Chondrocyte (in vitro differentiated cells): ENCODE measurements at regions not wholly inside any gene's neighbourhood (a gene's known extent, or its start where the extent isn't known, plus 50 kb on each side); places are given as distances from the start of the nearest gene placed in this dataset.
A peak's percentile ranks its signal among the peaks of the same experiment; 100 is the strongest.

Experiments used
- DNase-seq: peaks from one replicate; pipeline ENCODE4 v3.0.0; 2021; ENCODE audit warnings: mixed read lengths, low spot score
- H3K27ac Mint-ChIP-seq: one replicate; pipeline ENCODE4 v1.8.0; 2021; ENCODE audit warnings: mild to moderate bottlenecking, moderate library complexity, mixed read lengths; ENCODE audit not compliant: unreplicated experiment
- H3K27me3 Mint-ChIP-seq: 2 replicates; pipeline ENCODE4 v1.8.0; 2021; ENCODE audit warnings: low read depth, mixed read lengths
- H3K36me3 Mint-ChIP-seq: 2 replicates; pipeline ENCODE4 v1.8.0; 2021; ENCODE audit warnings: low read depth, mixed read lengths
- H3K4me1 Mint-ChIP-seq: 2 replicates; pipeline ENCODE4 v1.8.0; 2021; ENCODE audit warnings: low read depth, mild to moderate bottlenecking, mixed read lengths
- H3K4me3 Mint-ChIP-seq: one replicate; pipeline ENCODE4 v1.8.0; 2021; ENCODE audit warnings: mild to moderate bottlenecking, moderate library complexity, mixed read lengths; ENCODE audit not compliant: unreplicated experiment
- H3K9me3 Mint-ChIP-seq: 2 replicates; pipeline ENCODE4 v1.8.0; 2021; ENCODE audit warnings: low read depth, mixed read lengths
- TF ChIP-seq, protein P1 (sequence below): fragments of 200-600 bp; sonication (generic); IDR thresholded peaks from 2 replicates; pipeline ENCODE4 v1.5.0; 2021; ENCODE audit warnings: antibody characterized with exemption, mild to moderate bottlenecking, moderate library complexity

DNA sequence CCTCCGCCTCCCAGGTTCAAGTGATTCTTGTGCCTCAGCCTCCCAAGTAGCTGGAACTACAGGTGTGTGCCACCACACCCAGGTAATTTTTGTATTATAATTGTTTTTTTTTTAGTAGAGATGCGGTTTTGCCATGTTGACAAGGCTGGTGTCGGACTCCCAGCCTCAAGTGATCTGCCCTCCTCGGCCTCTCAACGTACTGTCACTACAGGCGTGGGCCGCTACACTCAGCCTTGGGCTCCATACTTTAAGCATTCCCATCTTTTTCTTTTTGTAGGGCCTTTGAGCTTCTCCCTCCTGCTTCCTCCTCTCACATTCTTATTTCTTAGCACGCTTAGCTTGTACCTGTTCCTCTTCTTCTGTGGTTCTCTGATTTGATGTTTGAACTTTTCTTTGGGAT lies 62.8 kb downstream of the SERPINA3 start:
- Mint-ChIP-seq H3K4me3 (no peak overlapping the region), H3K36me3 (no peaks in the 10 kb centered on the region), H3K27me3 (no peaks in the 10 kb centered on the region), H3K9me3 (no peaks in the 10 kb centered on the region), H3K27ac (no peak overlapping the region), H3K4me1 (peaks cover 8% of the 10 kb centered on the region)
- DNase-seq = no peak
- TF ChIP-seq, protein P1, sequence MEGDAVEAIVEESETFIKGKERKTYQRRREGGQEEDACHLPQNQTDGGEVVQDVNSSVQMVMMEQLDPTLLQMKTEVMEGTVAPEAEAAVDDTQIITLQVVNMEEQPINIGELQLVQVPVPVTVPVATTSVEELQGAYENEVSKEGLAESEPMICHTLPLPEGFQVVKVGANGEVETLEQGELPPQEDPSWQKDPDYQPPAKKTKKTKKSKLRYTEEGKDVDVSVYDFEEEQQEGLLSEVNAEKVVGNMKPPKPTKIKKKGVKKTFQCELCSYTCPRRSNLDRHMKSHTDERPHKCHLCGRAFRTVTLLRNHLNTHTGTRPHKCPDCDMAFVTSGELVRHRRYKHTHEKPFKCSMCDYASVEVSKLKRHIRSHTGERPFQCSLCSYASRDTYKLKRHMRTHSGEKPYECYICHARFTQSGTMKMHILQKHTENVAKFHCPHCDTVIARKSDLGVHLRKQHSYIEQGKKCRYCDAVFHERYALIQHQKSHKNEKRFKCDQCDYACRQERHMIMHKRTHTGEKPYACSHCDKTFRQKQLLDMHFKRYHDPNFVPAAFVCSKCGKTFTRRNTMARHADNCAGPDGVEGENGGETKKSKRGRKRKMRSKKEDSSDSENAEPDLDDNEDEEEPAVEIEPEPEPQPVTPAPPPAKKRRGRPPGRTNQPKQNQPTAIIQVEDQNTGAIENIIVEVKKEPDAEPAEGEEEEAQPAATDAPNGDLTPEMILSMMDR = no peak

- Mint-ChIP-seq H3K27ac (no peak overlapping the region), H3K36me3 (no peaks in the 10 kb centered on the region), H3K9me3 (no peaks in the 10 kb centered on the region), H3K27me3 (no peaks in the 10 kb centered on the region), H3K4me1 (peaks cover 8% of the 10 kb centered on the region), H3K4me3 (no peak overlapping the region)
- peak; percentile 46 for DNase-seq
- TF ChIP-seq, protein P1 = no peak
Observed at GRCh38 chr14:94673781-94674231, 61.6 kb downstream of the SERPINA3 start.
